ENCODE measurements at regions not wholly inside any gene's neighbourhood (a gene's known extent, or its start where the extent isn't known, plus 50 kb on each side); places are given as distances from the start of the nearest gene placed in this dataset.

- no peak overlapping the region for H3K4me3 Mint-ChIP-seq
- H3K27ac Mint-ChIP-seq = no peak overlapping the region
- DNase-seq = peak; percentile 30
- CTCF ChIA-PET = interaction anchor here (0.7 to 1.8 kb wide), 4 partner anchors 35 to 1023 kb away, joined by 3 to 4 read pairs (median 3); no protein-coding TSS in a partner anchor
- intact Hi-C loops (cut with micrococcal nuclease) = loop anchor here (2.0 to 10.0 kb wide), 3 partner anchors 265 to 1242 kb away; no protein-coding TSS in a partner anchor
- H3K36me3 Mint-ChIP-seq (ENCODE audit: low read depth) = no peaks in the 10 kb centered on the region
- H3K4me1 Mint-ChIP-seq (ENCODE audit: low read depth) = no peaks in the 10 kb centered on the region
- H3K9me3 Mint-ChIP-seq = peaks cover 3% of the 10 kb centered on the region
- H3K27me3 Mint-ChIP-seq (ENCODE audit: low read depth) = peaks cover 2% of the 10 kb centered on the region
Observed at GRCh38 chr4:149264093-149264733, 551.4 kb downstream of the IQCM start.

DNA sequence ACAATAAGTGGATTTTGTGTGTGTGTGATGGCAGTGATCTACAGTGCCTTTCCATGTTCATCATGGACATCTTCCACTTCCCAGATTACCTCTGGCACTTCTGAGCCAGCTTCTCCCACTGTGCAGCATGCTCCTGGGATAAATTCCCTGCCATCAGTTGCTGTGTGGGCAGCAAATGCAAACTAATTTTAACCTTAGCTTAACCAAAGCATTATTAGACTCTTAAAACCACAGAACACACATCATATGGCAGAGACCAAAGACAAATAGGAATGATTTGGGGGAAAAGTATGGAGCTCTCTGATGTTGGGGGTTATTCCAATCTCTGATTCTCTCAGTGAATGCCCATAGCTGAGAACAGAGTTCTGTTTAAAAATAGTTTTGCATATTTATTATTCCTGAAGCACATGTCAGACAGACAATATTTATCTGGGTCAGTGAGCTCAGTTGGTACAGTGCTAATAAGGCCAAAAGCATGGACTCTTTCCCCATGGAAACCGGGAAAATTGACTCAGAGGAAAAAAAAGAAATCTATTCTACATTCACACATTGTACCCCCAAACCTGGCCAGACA, 567.4 kb downstream of the IQCM start:
- CTCF ChIA-PET = no interaction called here
- Mint-ChIP-seq H3K4me3 (no peak overlapping the region), H3K9me3 (peaks cover 4% of the 10 kb centered on the region), H3K4me1 (ENCODE audit: low read depth) (no peaks in the 10 kb centered on the region), H3K36me3 (ENCODE audit: low read depth) (no peaks in the 10 kb centered on the region), H3K27me3 (ENCODE audit: low read depth) (no peaks in the 10 kb centered on the region), H3K27ac (no peak overlapping the region)
- intact Hi-C loops (cut with micrococcal nuclease) = no loop called here
- DNase-seq = no peak

DNA sequence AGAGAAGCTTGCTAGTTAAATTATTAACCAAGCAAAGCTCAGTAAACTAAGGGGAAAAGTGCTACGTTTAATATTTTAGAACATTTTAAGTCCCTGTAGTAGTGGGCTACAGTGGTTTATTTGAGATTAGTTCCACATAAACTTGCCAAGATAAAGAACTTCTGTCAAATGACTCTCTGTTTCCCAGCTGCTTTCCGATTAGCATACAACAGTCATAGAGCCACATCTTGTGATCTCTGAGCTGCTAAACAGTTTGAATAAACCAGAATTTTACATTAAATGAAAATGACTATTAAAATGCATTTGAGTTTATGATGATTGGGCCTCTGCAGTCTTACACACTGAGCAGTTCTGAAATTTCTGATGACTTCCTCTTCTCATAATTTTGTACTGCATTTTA, 568.5 kb downstream of the IQCM start:
- Mint-ChIP-seq H3K9me3 (peaks cover 4% of the 10 kb centered on the region), H3K4me1 (ENCODE audit: low read depth) (no peaks in the 10 kb centered on the region), H3K27ac (no peak overlapping the region), H3K27me3 (ENCODE audit: low read depth) (no peaks in the 10 kb centered on the region), H3K36me3 (ENCODE audit: low read depth) (no peaks in the 10 kb centered on the region), H3K4me3 (no peak overlapping the region)
- CTCF ChIA-PET = no interaction called here
- no peak for DNase-seq
- intact Hi-C loops (cut with micrococcal nuclease) = no loop called here

DNA sequence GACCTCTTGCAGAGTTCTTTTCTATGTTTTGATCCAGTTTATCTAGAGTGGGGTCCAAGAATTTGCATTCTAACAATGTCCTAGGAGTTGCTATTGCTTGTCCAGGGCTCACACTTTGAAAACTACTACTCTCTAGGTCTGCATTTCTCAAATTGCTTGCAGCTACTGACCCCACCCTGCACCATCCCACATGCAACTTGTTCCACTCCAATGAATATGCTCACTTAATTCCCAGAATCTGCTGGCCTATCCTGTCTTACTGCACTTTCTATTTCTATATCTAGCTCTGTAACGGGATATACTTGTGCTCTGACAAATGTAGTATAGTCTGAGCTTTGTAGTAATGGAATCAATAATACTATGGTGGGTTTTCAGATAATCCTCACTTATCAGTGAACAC, 570.3 kb downstream of the IQCM start:
- no peak overlapping the region for H3K27ac Mint-ChIP-seq
- no peaks in the 10 kb centered on the region for H3K9me3 Mint-ChIP-seq
- no peaks in the 10 kb centered on the region for H3K36me3 Mint-ChIP-seq (ENCODE audit: low read depth)
- H3K27me3 Mint-ChIP-seq (ENCODE audit: low read depth) = no peaks in the 10 kb centered on the region
- H3K4me3 Mint-ChIP-seq = no peak overlapping the region
- H3K4me1 Mint-ChIP-seq (ENCODE audit: low read depth) = no peaks in the 10 kb centered on the region
- CTCF ChIA-PET = no interaction called here
- intact Hi-C loops (cut with micrococcal nuclease) = no loop called here
- DNase-seq = no peak

DNA sequence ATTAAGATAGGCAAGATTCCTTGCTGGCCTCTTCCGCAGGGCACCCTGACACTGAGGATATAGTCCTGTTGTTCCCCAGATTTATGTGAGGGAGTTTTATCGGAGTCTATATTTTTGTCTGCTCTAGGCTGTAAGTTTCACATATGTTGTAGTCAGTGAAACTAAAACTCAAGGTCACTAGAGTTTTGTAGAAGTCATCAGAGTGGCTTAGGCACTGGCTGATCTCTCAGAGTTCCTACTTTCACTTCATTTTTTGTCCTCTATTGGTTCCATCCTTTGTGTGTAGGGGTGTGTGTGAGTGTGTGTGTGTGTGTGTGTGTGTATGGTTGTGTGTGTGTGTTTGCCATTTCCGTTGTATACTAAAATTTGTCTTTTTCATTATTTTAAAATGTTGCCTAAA, 577.5 kb downstream of the IQCM start:
- H3K27me3 Mint-ChIP-seq (ENCODE audit: low read depth) = no peaks in the 10 kb centered on the region
- no peak for DNase-seq
- H3K9me3 Mint-ChIP-seq = peaks cover 2% of the 10 kb centered on the region
- CTCF ChIA-PET = no interaction called here
- H3K27ac Mint-ChIP-seq = no peak overlapping the region
- no peaks in the 10 kb centered on the region for H3K36me3 Mint-ChIP-seq (ENCODE audit: low read depth)
- no peaks in the 10 kb centered on the region for H3K4me1 Mint-ChIP-seq (ENCODE audit: low read depth)
- H3K4me3 Mint-ChIP-seq = no peak overlapping the region
- intact Hi-C loops (cut with micrococcal nuclease) = no loop called here

- no peaks in the 10 kb centered on the region for H3K27me3 Mint-ChIP-seq (ENCODE audit: low read depth)
- H3K36me3 Mint-ChIP-seq (ENCODE audit: low read depth) = no peaks in the 10 kb centered on the region
- intact Hi-C loops (cut with micrococcal nuclease) = no loop called here
- no peak overlapping the region for H3K4me3 Mint-ChIP-seq
- no peak overlapping the region for H3K27ac Mint-ChIP-seq
- CTCF ChIA-PET = interaction anchor here (0.6 kb wide), 1 partner anchor 1253 kb away, joined by 4 read pairs; no protein-coding TSS in a partner anchor
- H3K4me1 Mint-ChIP-seq (ENCODE audit: low read depth) = no peaks in the 10 kb centered on the region
- peaks cover 4% of the 10 kb centered on the region for H3K9me3 Mint-ChIP-seq
- DNase-seq = no peak
Observed at GRCh38 chr4:149234798-149235197, 580.8 kb downstream of the IQCM start.

- DNase-seq = no peak
- Mint-ChIP-seq H3K27ac (no peak overlapping the region), H3K9me3 (peaks cover 22% of the 10 kb centered on the region), H3K27me3 (ENCODE audit: low read depth) (no peaks in the 10 kb centered on the region), H3K4me1 (ENCODE audit: low read depth) (no peaks in the 10 kb centered on the region), H3K36me3 (ENCODE audit: low read depth) (no peaks in the 10 kb centered on the region), H3K4me3 (no peak overlapping the region)
- intact Hi-C loops (cut with micrococcal nuclease) = no loop called here
- CTCF ChIA-PET = no interaction called here
Observed at GRCh38 chr4:149223659-149224058, 592.0 kb downstream of the IQCM start.

- Mint-ChIP-seq H3K4me1 (ENCODE audit: low read depth) (no peaks in the 10 kb centered on the region), H3K36me3 (ENCODE audit: low read depth) (no peaks in the 10 kb centered on the region), H3K27ac (no peak overlapping the region), H3K27me3 (ENCODE audit: low read depth) (no peaks in the 10 kb centered on the region), H3K4me3 (no peak overlapping the region), H3K9me3 (peaks cover 27% of the 10 kb centered on the region)
- DNase-seq = no peak
- intact Hi-C loops (cut with micrococcal nuclease) = no loop called here
- CTCF ChIA-PET = no interaction called here
Observed at GRCh38 chr4:149218672-149219071, 597.0 kb downstream of the IQCM start.

- H3K27me3 Mint-ChIP-seq (ENCODE audit: low read depth) = no peaks in the 10 kb centered on the region
Observed at GRCh38 chr4:149214301-149214700, 601.3 kb downstream of the IQCM start.

DNA sequence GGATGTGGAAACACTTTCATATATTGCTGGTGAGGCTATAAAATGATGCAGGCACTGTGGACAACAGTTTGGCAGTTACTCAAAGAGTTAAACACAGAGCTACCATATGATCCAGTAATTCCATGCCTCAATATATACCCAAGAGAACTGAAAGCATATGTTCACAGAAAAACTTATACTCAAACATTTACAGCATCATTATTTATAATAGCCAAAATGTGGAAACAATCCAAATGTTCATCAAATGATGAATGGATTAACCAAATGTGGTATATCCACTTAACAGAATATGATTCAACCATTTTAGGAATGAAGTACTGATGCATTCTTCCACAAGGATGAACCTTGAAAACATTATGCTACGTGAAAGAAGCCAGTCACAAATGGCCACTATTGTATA, 603.8 kb downstream of the IQCM start:
- H3K27ac Mint-ChIP-seq = no peak overlapping the region
- H3K27me3 Mint-ChIP-seq (ENCODE audit: low read depth) = no peaks in the 10 kb centered on the region
- intact Hi-C loops (cut with micrococcal nuclease) = no loop called here
- CTCF ChIA-PET = no interaction called here
- no peaks in the 10 kb centered on the region for H3K36me3 Mint-ChIP-seq (ENCODE audit: low read depth)
- H3K4me1 Mint-ChIP-seq (ENCODE audit: low read depth) = no peaks in the 10 kb centered on the region
- no peaks in the 10 kb centered on the region for H3K9me3 Mint-ChIP-seq
- no peak overlapping the region for H3K4me3 Mint-ChIP-seq
- no peak for DNase-seq

More at GRCh38 chr4:149214301-149214700, 601.3 kb downstream of the IQCM start:
- H3K9me3 Mint-ChIP-seq = peaks cover 5% of the 10 kb centered on the region
- H3K4me3 Mint-ChIP-seq = no peak overlapping the region
- H3K27ac Mint-ChIP-seq = no peak overlapping the region
- H3K36me3 Mint-ChIP-seq (ENCODE audit: low read depth) = no peaks in the 10 kb centered on the region
- CTCF ChIA-PET = no interaction called here
- DNase-seq = no peak
- intact Hi-C loops (cut with micrococcal nuclease) = no loop called here
- no peaks in the 10 kb centered on the region for H3K4me1 Mint-ChIP-seq (ENCODE audit: low read depth)

- Mint-ChIP-seq H3K36me3 (ENCODE audit: low read depth) (no peaks in the 10 kb centered on the region), H3K4me1 (ENCODE audit: low read depth) (no peaks in the 10 kb centered on the region), H3K9me3 (no peaks in the 10 kb centered on the region), H3K27me3 (ENCODE audit: low read depth) (no peaks in the 10 kb centered on the region), H3K27ac (no peak overlapping the region), H3K4me3 (no peak overlapping the region)
- DNase-seq = no peak
- intact Hi-C loops (cut with micrococcal nuclease) = no loop called here
- CTCF ChIA-PET = no interaction called here
Observed at GRCh38 chr4:149203256-149204001, 612.2 kb downstream of the IQCM start.

DNA sequence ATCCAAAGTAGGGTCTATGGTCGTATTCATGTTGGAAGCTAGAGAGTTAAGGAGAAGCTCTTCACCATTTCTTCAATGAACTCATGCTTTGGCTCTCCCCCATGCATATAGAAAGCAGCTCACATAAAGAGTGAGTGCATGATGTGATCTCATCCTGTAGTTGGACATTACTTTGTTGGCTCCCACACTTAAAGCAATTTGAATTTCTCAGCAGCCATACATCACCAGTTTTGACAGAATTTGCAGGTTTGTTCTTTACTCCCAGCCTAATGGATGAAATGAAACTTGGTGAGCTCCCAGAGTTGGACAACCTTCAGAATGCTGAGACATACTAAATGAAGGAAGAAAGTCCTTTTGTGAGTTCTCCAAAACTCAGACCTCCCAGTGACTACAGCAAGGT, 613.5 kb downstream of the IQCM start:
- CTCF ChIA-PET = no interaction called here
- intact Hi-C loops (cut with micrococcal nuclease) = no loop called here
- Mint-ChIP-seq H3K36me3 (ENCODE audit: low read depth) (no peaks in the 10 kb centered on the region), H3K4me3 (no peak overlapping the region), H3K9me3 (no peaks in the 10 kb centered on the region), H3K27me3 (ENCODE audit: low read depth) (peaks cover 4% of the 10 kb centered on the region), H3K27ac (no peak overlapping the region), H3K4me1 (ENCODE audit: low read depth) (no peaks in the 10 kb centered on the region)
- DNase-seq = no peak

- H3K9me3 Mint-ChIP-seq = no peaks in the 10 kb centered on the region
- DNase-seq = no peak
- no peaks in the 10 kb centered on the region for H3K4me1 Mint-ChIP-seq (ENCODE audit: low read depth)
- intact Hi-C loops (cut with micrococcal nuclease) = no loop called here
- H3K27me3 Mint-ChIP-seq (ENCODE audit: low read depth) = peaks cover 4% of the 10 kb centered on the region
- no peak overlapping the region for H3K4me3 Mint-ChIP-seq
- H3K36me3 Mint-ChIP-seq (ENCODE audit: low read depth) = no peaks in the 10 kb centered on the region
- H3K27ac Mint-ChIP-seq = no peak overlapping the region
- CTCF ChIA-PET = no interaction called here
Observed at GRCh38 chr4:149199594-149199993, 616.0 kb downstream of the IQCM start.
